Vagina (tissue), 2 donors: ENCODE measurements at regions not wholly inside any gene's neighbourhood (a gene's known extent, or its start where the extent isn't known, plus 50 kb on each side); places are given as distances from the start of the nearest gene placed in this dataset.

ENCODE experiments used
- POLR2AphosphoS5 ChIP-seq, 2 donors: sonication (generic); formaldehyde crosslinking; IDR thresholded peaks; one replicate each; pipeline ENCODE4 v1.9.0; 2017; ENCODE audit warnings: antibody characterized with exemption in 2 of 2, mild to moderate bottlenecking in 2 of 2, low read depth in 1 of 2; ENCODE audit not compliant: insufficient read depth in 1 of 2
- TF ChIP-seq, protein P1 (sequence below), 3 experiments: fragments of 450-650 bp in 2 of 3; fragments of 200-600 bp in 1 of 3; sonication (generic) in 1 of 3; IDR thresholded peaks; one replicate each; pipeline ENCODE4 v1.5.1; 2017 to 2019; ENCODE audit warnings: antibody characterized with exemption in 3 of 3, mild to moderate bottlenecking in 2 of 3, moderate library complexity in 2 of 3

DNA sequence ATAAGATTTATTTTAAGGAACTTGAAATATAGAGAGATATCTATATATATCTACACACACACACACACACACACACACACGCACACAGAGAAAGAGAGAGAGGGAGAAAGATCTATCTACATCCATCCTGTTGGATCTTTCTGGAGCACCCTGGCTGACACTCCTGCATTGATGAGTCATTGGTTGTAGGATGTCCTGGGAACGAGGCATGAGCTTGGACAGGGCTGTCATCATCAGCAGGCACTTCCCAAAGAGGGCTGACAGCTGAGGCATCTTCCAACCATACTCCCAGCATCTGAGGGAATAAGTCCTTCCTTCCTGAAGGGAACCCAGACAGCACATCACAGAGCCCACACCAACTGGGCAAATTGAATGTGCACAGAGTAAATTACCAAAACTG lies 99.1 kb upstream of the ERG start:
- TF ChIP-seq POLR2AphosphoS5 (IDR thresholded peaks at IDR 0.05; ENCODE audit: insufficient read depth in 1 of 2, low read depth in 1 of 2): no peak
- TF ChIP-seq, protein P1, sequence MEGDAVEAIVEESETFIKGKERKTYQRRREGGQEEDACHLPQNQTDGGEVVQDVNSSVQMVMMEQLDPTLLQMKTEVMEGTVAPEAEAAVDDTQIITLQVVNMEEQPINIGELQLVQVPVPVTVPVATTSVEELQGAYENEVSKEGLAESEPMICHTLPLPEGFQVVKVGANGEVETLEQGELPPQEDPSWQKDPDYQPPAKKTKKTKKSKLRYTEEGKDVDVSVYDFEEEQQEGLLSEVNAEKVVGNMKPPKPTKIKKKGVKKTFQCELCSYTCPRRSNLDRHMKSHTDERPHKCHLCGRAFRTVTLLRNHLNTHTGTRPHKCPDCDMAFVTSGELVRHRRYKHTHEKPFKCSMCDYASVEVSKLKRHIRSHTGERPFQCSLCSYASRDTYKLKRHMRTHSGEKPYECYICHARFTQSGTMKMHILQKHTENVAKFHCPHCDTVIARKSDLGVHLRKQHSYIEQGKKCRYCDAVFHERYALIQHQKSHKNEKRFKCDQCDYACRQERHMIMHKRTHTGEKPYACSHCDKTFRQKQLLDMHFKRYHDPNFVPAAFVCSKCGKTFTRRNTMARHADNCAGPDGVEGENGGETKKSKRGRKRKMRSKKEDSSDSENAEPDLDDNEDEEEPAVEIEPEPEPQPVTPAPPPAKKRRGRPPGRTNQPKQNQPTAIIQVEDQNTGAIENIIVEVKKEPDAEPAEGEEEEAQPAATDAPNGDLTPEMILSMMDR (IDR thresholded peaks at IDR 0.05): no peak
